HUES64 (cell line): ENCODE measurements at regions not wholly inside any gene's neighbourhood (a gene's known extent, or its start where the extent isn't known, plus 50 kb on each side); places are given as distances from the start of the nearest gene placed in this dataset.

Experiments
- H3K27ac ChIP-seq: 2 replicates; pipeline ENCODE4 v1.7.0; 2013; ENCODE audit warnings: low read depth, low read length, inconsistent platforms
- H3K27me3 ChIP-seq: 2 replicates; pipeline ENCODE4 v1.6.1; 2013; ENCODE audit warnings: mild to moderate bottlenecking, low read length; ENCODE audit not compliant: insufficient read depth
- H3K36me3 ChIP-seq: 2 replicates; pipeline ENCODE4 v1.6.1; 2013; ENCODE audit warnings: mild to moderate bottlenecking, low read length; ENCODE audit not compliant: insufficient read depth
- H3K4me1 ChIP-seq: 2 replicates; pipeline ENCODE4 v1.6.1; 2013; ENCODE audit warnings: mild to moderate bottlenecking, low read length, moderate library complexity; ENCODE audit not compliant: insufficient read depth
- H3K4me3 ChIP-seq: 2 replicates; pipeline ENCODE4 v1.5.1; 2013; ENCODE audit warnings: mild to moderate bottlenecking, low read length, moderate library complexity
- H3K9ac ChIP-seq: 2 replicates; pipeline ENCODE4 v1.6.1; 2013; ENCODE audit warnings: mild to moderate bottlenecking, low read depth, low read length
- H3K9me3 ChIP-seq: 2 replicates; pipeline ENCODE4 v1.6.1; 2013; ENCODE audit warnings: low read depth, low read length; ENCODE audit not compliant: insufficient read depth
- WGBS: fragments of 150-250, 120-280 bp; methylation state at CpG from one replicate; pipeline ENCODE4 v1.1.7; 2013; ENCODE audit warnings: missing lambda C conversion rate; 5-methylcytosine and 5-hydroxymethylcytosine counted together

DNA sequence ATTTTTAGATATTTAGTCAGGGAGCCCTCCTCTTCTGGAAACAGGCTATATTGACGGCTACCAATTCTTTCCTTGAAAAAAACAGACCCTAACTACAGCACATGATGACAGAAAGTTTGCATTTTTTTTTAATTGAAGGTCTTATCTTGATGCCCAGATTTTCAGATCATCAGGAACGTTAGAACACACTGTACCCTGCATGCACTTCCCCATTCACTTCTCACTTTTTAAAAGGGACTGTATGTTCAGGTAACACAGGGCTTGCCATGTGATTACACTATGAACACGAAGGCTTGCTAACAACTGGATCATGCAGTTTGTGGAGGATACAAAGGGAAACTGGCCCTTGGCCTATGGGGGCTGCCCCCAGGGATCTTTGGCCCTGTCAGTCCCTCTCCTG lies 92.6 kb downstream of the RPS29 start:
- Histone ChIP-seq H3K27me3 (no peaks in the 10 kb centered on the region), H3K4me3 (no peak overlapping the region), H3K27ac (no peak overlapping the region), H3K9ac (no peak overlapping the region), H3K36me3 (no peaks in the 10 kb centered on the region), H3K9me3 (no peaks in the 10 kb centered on the region), H3K4me1 (peaks cover 4% of the 10 kb centered on the region; the same call in 1 of the 2 replicates)
- WGBS = 85% methylated on average over 3 of the region's 3 CpGs

- WGBS = 77% methylated on average over 3 of the region's 3 CpGs
- H3K27ac ChIP-seq = no peak overlapping the region
Observed at GRCh38 chr14:49492151-49492550, 94.0 kb downstream of the RPS29 start.

DNA sequence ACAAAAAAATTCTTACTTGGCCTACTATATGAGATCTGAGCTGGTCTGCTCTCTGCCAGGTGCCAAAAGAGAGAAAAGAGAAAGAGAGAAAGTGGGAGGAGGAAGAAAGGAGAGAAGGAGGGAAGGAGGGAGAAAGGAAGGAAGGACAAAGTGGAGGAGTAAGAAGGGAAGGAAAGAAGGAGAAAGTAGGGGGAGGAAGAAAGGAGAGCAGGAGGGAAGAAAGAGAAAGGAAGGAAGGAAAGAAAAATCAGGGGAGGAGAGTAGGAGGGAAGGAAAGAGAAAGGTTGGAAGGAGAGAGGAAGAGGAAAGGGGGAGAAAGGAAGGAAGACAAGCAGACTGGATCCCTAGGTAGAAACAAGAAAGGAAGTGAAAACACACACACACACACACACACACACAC lies 96.8 kb downstream of the RPS29 start:
- H3K4me3 ChIP-seq = no peak overlapping the region
- H3K9ac ChIP-seq = no peak overlapping the region
- H3K4me1 ChIP-seq = peaks cover 4% of the 10 kb centered on the region
- H3K36me3 ChIP-seq = no peaks in the 10 kb centered on the region
- no peaks in the 10 kb centered on the region for H3K27me3 ChIP-seq
- no peak overlapping the region for H3K27ac ChIP-seq
- no peaks in the 10 kb centered on the region for H3K9me3 ChIP-seq

More at GRCh38 chr14:49492151-49492550, 94.0 kb downstream of the RPS29 start:
- Histone ChIP-seq H3K4me1 (peaks cover 4% of the 10 kb centered on the region; the same call in 1 of the 2 replicates), H3K9ac (no peak overlapping the region), H3K27me3 (no peaks in the 10 kb centered on the region), H3K4me3 (no peak overlapping the region), H3K9me3 (no peaks in the 10 kb centered on the region), H3K36me3 (no peaks in the 10 kb centered on the region)

DNA sequence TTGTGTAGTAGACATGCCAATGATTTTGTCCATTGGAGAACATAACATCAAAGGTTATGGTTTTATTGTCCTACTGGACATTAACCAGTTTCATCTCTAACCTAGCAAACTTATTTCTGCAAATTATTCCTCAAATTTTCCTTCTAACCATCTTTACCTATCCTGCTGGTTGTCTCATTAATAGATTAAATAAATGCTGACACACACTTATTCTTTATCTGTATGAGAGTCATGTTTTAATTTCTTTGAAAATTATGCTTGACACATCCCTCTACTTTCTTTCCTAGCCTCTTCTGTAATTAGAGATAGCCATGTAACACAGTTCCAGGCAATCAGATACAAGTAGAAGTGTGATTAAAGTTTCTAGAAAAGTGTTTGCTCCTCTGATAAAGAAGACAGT lies 98.9 kb downstream of the RPS29 start:
- peaks cover 1% of the 10 kb centered on the region for H3K4me1 ChIP-seq
- H3K27me3 ChIP-seq = no peaks in the 10 kb centered on the region
- no peaks in the 10 kb centered on the region for H3K36me3 ChIP-seq
- no peak overlapping the region for H3K9ac ChIP-seq
- no peak overlapping the region for H3K27ac ChIP-seq
- H3K9me3 ChIP-seq = no peaks in the 10 kb centered on the region
- no peak overlapping the region for H3K4me3 ChIP-seq

- Histone ChIP-seq H3K36me3 (no peaks in the 10 kb centered on the region), H3K27ac (no peak overlapping the region), H3K9me3 (peaks cover 2% of the 10 kb centered on the region; the same call in 1 of the 2 replicates), H3K4me3 (no peak overlapping the region), H3K9ac (no peak overlapping the region), H3K27me3 (no peaks in the 10 kb centered on the region), H3K4me1 (no peaks in the 10 kb centered on the region; the same call in 1 of the 2 replicates)
- WGBS = 80% methylated on average over 3 of the region's 3 CpGs
Observed at GRCh38 chr14:49485290-49485689, 100.9 kb downstream of the RPS29 start.

DNA sequence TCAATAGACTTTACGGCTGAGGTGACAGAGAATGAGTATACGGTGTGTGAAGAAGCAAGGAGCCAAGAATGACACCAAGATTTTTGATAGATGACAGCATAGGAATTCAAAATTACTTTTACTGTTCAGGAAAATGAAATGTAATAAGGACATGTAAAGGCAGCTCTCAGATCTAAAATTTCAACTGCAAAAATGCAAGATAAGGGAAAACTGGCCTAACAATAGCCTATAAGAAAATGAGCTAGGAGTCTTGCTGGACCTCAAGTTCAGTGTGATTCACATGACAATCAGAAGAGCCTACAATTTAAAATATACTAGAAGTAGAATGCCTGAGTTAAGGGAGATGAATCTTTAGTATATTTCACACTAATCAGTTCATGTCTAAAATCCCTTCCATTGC lies 102.0 kb downstream of the RPS29 start:
- 98% methylated on average over 2 of the region's 2 CpGs for WGBS
- Histone ChIP-seq H3K9ac (no peak overlapping the region), H3K4me1 (no peaks in the 10 kb centered on the region; the same call in 1 of the 2 replicates), H3K9me3 (peaks cover 2% of the 10 kb centered on the region; the same call in 1 of the 2 replicates), H3K4me3 (no peak overlapping the region), H3K27me3 (no peaks in the 10 kb centered on the region), H3K36me3 (no peaks in the 10 kb centered on the region), H3K27ac (no peak overlapping the region)

DNA sequence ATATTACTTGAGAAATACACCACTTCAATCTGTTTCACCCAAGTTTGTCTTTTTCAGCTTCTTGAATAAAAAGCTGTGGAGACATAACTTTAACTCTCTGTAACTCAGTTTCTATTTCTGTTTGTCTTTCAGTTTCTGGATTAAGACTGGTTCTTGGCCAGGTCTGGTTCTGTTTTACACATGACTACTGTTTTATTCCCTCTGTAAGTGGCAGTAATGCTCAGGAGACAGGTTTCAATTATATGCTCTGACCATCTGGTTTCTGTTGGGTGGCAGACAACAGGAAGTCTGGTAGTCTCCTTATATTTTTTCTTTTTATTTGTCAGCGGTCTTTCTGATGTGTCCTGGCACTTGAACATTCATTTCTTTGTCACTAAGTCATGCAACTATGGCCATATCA lies 102.9 kb downstream of the RPS29 start:
- peaks cover 2% of the 10 kb centered on the region; the same call in 1 of the 2 replicates for H3K9me3 ChIP-seq
- WGBS = 89% methylated on average over 1 of the region's 1 CpG
- H3K36me3 ChIP-seq = no peaks in the 10 kb centered on the region
- no peak overlapping the region for H3K4me3 ChIP-seq
- no peaks in the 10 kb centered on the region for H3K27me3 ChIP-seq
- no peaks in the 10 kb centered on the region; the same call in 1 of the 2 replicates for H3K4me1 ChIP-seq
- H3K27ac ChIP-seq = no peak overlapping the region
- no peak overlapping the region for H3K9ac ChIP-seq

DNA sequence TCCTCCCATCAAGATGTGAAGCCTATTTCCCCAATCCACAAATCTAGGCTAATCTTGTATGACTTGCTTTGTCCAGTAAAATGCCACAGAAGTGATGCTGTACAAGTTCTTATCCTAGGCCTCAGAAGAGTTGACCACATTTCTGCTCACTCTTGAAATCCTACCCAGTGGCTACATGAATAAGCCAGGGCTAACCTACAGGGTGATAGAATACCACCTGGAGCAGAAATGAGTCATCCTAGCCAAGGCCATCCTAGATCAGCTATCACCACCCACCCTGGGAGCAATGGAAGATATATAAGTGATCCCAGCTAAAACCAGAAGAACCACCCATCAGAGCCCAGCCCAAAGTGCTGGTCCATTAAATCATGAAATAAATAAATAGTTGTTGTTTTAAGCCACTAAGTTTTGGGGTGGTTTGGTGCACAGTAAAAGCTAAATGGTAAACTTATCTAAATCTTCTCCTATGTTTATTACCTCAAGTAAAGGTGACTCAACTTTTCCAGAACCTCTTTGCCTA lies 105.1 kb downstream of the RPS29 start:
- H3K4me3 ChIP-seq = no peak overlapping the region
- H3K4me1 ChIP-seq = peaks cover 3% of the 10 kb centered on the region
- H3K36me3 ChIP-seq = no peaks in the 10 kb centered on the region
- H3K27me3 ChIP-seq = no peaks in the 10 kb centered on the region
- no peak overlapping the region for H3K27ac ChIP-seq
- H3K9me3 ChIP-seq = peaks cover 2% of the 10 kb centered on the region; the same call in 1 of the 2 replicates
- no peak overlapping the region for H3K9ac ChIP-seq

DNA sequence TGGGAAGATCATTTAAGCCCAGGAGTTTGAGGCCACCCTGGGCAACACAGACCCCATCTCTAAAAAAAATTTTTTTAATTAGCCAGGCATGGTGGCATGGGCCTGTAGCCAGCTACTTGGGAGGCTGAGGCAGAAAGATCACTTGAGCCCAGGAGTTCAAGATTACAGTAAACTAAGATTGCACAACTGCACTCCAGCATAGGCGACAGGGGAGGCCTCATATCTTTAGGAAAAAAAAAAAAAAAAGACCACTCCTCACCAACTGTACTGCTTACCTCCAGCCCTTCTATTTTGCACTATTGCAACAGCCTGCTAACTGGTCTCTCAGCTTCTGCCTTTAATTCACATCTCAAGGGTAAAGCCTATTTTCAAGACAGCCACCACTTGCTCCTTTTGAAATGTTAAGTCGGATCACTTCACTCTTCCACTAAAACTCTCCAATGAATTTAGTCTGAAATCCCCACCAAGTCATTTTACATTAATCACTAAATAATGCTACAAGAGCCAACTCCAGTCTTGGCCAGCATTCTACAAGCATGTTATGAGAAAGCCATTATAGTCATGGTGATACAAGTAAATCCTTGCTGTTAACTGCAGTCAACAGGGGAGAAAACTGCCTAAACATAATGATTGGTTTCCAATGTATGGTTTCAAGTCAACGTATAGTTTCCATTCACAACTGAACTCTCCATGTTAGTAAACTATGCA lies 106.0 kb downstream of the RPS29 start:
- WGBS = 84% methylated on average over 3 of the region's 3 CpGs
- no peak overlapping the region for H3K9ac ChIP-seq
- no peak overlapping the region for H3K4me3 ChIP-seq
- peaks cover 2% of the 10 kb centered on the region; the same call in 1 of the 2 replicates for H3K9me3 ChIP-seq
- peaks cover 3% of the 10 kb centered on the region for H3K4me1 ChIP-seq
- H3K27me3 ChIP-seq = no peaks in the 10 kb centered on the region
- H3K27ac ChIP-seq = no peak overlapping the region
- no peaks in the 10 kb centered on the region for H3K36me3 ChIP-seq

DNA sequence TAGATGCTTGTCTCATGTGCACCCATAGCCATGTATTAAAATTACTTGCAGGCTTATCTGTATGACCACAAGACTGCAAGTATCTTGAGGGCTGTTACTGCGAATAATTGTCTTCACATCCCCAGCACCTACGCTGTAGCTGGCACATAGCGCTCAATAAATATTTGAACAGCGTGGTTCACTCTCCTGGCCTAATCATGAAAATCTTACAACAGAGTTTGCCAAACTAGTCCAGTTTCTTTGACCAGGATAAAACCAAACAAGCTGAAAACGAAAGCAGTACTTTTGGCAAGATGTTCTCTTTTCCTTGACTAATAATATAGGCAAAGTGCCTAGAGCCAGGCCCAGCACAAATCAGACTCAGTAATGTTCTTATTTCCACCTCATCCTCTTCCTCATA lies 106.7 kb downstream of the RPS29 start:
- Histone ChIP-seq H3K9ac (no peak overlapping the region), H3K36me3 (no peaks in the 10 kb centered on the region), H3K27me3 (no peaks in the 10 kb centered on the region), H3K4me1 (peaks cover 3% of the 10 kb centered on the region; the same call in 1 of the 2 replicates), H3K4me3 (no peak overlapping the region), H3K9me3 (peaks cover 2% of the 10 kb centered on the region; the same call in 1 of the 2 replicates), H3K27ac (no peak overlapping the region)
- WGBS = 93% methylated on average over 5 of the region's 5 CpGs

DNA sequence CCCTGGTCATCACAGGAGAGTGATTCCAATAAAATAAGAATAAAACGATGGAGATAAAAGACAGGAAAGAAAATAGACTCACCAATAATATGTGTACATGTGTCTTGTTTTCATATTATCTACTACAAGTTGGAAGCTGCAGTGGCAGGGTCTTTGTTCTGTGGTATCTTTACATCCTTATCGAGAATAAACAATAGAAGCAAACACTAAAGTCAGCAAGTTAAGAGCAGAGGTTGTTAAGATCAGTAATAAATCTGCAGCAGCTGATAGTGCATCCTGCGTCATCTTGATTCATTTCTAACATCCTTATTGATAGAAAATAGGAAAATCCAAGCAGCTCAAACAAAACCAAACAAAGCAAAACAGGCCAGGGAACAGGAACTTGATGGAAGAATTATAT lies 107.4 kb downstream of the RPS29 start:
- Histone ChIP-seq H3K9me3 (peaks cover 2% of the 10 kb centered on the region; the same call in 1 of the 2 replicates), H3K27ac (no peak overlapping the region), H3K27me3 (no peaks in the 10 kb centered on the region), H3K36me3 (no peaks in the 10 kb centered on the region), H3K4me3 (no peak overlapping the region), H3K9ac (no peak overlapping the region), H3K4me1 (peaks cover 3% of the 10 kb centered on the region; the same call in 1 of the 2 replicates)
- WGBS = 96% methylated on average over 3 of the region's 3 CpGs
